ENCODE measurements at regions not wholly inside any gene's neighbourhood (a gene's known extent, or its start where the extent isn't known, plus 50 kb on each side); places are given as distances from the start of the nearest gene placed in this dataset.

DNA sequence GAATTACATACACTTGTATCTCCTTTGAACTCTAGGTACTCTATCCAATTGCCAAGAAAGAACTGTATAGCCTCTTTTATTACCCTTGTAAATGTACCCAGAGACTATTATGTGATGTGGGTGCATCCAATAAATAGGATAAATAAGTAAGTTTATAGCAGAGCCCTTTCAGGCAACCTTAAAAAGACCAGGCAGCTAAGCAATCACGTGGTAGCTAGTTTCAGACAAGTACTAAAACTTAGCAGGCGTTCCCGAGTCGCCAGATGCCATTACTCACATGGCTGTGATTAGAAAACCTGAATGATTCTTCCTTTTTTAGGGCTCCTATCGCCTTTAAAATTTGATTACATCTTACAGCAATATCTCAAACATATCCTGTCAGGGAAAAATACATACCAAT lies 1303.0 kb downstream of the EFNB2 start:
- TF ChIP-seq, protein P1, sequence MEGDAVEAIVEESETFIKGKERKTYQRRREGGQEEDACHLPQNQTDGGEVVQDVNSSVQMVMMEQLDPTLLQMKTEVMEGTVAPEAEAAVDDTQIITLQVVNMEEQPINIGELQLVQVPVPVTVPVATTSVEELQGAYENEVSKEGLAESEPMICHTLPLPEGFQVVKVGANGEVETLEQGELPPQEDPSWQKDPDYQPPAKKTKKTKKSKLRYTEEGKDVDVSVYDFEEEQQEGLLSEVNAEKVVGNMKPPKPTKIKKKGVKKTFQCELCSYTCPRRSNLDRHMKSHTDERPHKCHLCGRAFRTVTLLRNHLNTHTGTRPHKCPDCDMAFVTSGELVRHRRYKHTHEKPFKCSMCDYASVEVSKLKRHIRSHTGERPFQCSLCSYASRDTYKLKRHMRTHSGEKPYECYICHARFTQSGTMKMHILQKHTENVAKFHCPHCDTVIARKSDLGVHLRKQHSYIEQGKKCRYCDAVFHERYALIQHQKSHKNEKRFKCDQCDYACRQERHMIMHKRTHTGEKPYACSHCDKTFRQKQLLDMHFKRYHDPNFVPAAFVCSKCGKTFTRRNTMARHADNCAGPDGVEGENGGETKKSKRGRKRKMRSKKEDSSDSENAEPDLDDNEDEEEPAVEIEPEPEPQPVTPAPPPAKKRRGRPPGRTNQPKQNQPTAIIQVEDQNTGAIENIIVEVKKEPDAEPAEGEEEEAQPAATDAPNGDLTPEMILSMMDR (IDR thresholded peaks at IDR 0.05) = no peak
- no peak for TF ChIP-seq POLR2A (IDR thresholded peaks at IDR 0.05)
